ENCODE measurements at regions not wholly inside any gene's neighbourhood (a gene's known extent, or its start where the extent isn't known, plus 50 kb on each side); places are given as distances from the start of the nearest gene placed in this dataset.

DNA sequence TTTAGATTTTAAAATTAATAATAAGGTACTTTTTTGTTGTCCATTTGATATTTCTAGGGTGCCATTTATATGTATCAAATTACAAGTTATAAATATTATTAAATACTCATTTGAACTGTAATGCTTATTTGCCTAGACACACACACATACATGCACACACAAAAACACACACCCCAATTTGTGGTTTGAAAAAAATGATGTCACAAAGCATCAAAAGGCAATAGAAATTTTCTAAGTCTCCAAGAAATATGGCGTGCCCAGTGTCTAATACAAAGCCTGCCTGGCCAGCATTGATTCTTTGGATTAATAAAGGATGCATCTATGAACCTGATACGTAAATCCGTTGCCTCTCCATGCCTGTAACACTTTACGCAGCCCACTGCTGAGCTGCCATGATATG is 252.8 kb upstream of the BLID start (continued):
- TF ChIP-seq, protein P1, sequence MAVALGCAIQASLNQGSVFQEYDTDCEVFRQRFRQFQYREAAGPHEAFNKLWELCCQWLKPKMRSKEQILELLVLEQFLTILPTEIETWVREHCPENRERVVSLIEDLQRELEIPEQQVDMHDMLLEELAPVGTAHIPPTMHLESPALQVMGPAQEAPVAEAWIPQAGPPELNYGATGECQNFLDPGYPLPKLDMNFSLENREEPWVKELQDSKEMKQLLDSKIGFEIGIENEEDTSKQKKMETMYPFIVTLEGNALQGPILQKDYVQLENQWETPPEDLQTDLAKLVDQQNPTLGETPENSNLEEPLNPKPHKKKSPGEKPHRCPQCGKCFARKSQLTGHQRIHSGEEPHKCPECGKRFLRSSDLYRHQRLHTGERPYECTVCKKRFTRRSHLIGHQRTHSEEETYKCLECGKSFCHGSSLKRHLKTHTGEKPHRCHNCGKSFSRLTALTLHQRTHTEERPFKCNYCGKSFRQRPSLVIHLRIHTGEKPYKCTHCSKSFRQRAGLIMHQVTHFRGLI (CRISPR knock-in tag; IDR thresholded peaks at IDR 0.05) = no peak
- TF ChIP-seq, protein P2, sequence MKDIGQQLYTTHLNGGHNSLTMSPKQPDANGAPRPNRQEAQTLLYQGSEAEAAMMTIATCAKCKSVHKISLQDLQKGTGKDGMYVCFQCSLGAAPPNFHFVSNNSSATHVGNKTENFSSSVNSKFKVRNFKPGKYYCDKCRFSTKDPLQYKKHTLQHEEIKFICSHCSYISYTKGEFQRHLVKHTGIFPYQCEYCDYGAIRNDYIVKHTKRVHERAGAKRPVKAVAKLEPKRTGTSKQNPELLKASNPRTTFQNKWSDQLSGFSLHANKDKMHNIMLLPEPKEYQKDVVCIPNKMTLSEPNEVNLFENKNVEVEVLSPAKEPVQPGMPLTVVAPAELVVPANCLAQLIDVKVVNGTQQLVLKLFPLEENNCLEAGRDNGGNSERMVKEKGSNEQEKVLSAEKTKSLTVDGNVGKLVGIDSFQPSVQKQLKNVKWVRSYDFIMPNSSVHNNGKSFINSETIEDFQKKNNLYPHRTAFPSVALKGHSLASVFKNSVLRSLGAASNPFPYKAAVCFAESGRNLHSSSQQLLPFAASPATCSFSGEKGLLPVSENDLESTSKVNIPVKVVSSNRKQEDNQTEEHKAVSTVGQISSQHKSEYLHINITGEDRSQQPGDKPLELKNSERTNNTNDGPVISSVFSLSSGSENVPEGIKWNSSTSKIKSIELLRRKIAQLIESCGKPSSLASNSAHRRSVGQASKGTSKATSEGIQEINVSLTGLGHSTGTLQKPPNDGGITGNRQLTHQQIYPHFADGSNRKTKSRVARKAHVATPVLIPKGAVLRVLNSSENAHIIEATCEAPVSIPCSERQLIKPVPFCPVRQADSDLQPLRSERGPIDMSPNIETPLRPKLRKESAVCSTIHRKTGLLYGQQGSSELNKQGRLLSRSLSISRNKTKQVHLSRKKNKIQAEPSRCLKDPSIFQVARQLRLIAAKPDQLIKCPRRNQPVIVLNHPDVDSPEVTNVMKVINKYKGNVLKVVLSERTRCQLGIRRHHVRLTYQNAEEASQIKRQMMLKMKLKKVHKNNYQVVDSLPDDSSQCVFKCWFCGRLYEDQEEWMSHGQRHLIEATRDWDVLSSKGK (CRISPR knock-in tag; IDR thresholded peaks at IDR 0.05) = no peak
- TF ChIP-seq TARDBP (IDR thresholded peaks at IDR 0.05) (no peak), NR2C2 (CRISPR knock-in tag; IDR thresholded peaks at IDR 0.05) (no peak), NR2C2 (tag; IDR thresholded peaks at IDR 0.05) (no peak), HEY1 (CRISPR knock-in tag; IDR thresholded peaks at IDR 0.05; ENCODE audit: borderline replicate concordance) (no peak), ZNF282 (CRISPR knock-in tag; IDR thresholded peaks at IDR 0.05) (no peak), MBD2 (IDR thresholded peaks at IDR 0.05; ENCODE audit: borderline replicate concordance, low read depth) (no peak), FOXA1 (IDR thresholded peaks at IDR 0.05; ENCODE audit: borderline replicate concordance) (no peak)

Measured in K562 (cell line).